Endothelial cell of umbilical vein (primary cell): ENCODE measurements at regions not wholly inside any gene's neighbourhood (a gene's known extent, or its start where the extent isn't known, plus 50 kb on each side); places are given as distances from the start of the nearest gene placed in this dataset.

Source experiments
- BruUV-seq: library from RNA; stranded (reverse); fragments of 400-500 nt; replicated peaks from 2 replicates; lab custom pipeline; 2021; lab: Mats Ljungman, UMichigan
- CTCF ChIA-PET: fragments of 300-600, 350-600 bp; sonication (Branson Sonifier 250); formaldehyde crosslinking; loops from one replicate; lab custom pipeline; 2021; ENCODE audit warnings: antibody characterized with exemption, inconsistent platforms; lab: Charles Lee
- POLR2A ChIA-PET: fragments of 300-600, 350-600 bp; sonication (Branson Sonifier 250); formaldehyde crosslinking; loops from one replicate; lab custom pipeline; 2021; ENCODE audit warnings: antibody characterized with exemption, inconsistent platforms; lab: Charles Lee
- DNase-seq: peaks from one replicate; pipeline ENCODE4 v3.0.0-alpha.2; 2011; ENCODE audit warnings: low read depth, low spot score
- FAIRE-seq: peaks from 2 replicates; lab custom pipeline; 2011; peaks lifted over from hg19 to GRCh38; lab: Jason Lieb, UNC
- H2AFZ ChIP-seq: 2 replicates; pipeline ENCODE4 v1.6.0; 2012; ENCODE audit warnings: low read depth, low read length, control low read depth, inconsistent platforms
- H3K27ac ChIP-seq: 2 replicates; pipeline ENCODE4 v1.5.1; 2011; ENCODE audit warnings: low read depth, mild to moderate bottlenecking, control low read depth, low read length, moderate library complexity; ENCODE audit not compliant: insufficient read depth
- H3K27me3 ChIP-seq, 2 experiments: 2 replicates each; pipeline versions ENCODE4 v1.6.0 to v1.6.1; 2011; ENCODE audit warnings: low read length in 2 of 2, mixed read lengths in 1 of 2; ENCODE audit not compliant: control insufficient read depth in 2 of 2, insufficient read depth in 2 of 2
- H3K36me3 ChIP-seq, 2 experiments: 2 replicates in 1 of 2; 3 replicates in 1 of 2; pipeline ENCODE4 v1.5.1; 2011; ENCODE audit warnings: low read length in 2 of 2, mild to moderate bottlenecking in 1 of 2, moderate library complexity in 1 of 2; ENCODE audit not compliant: control insufficient read depth in 2 of 2, insufficient read depth in 2 of 2; ENCODE audit errors: extremely low read depth in 1 of 2
- H3K4me1 ChIP-seq: 3 replicates; pipeline ENCODE4 v1.5.1; 2011; ENCODE audit warnings: mild to moderate bottlenecking, low read length; ENCODE audit not compliant: control insufficient read depth, insufficient read depth; ENCODE audit errors: extremely low read depth
- H3K4me2 ChIP-seq: 2 replicates; pipeline ENCODE4 v1.6.1; 2011; ENCODE audit warnings: low read length, control low read depth, mixed read lengths; ENCODE audit not compliant: insufficient read depth
- H3K4me3 ChIP-seq, 3 experiments: fragments of 200-600 bp in 1 of 3; sonication (generic), shearing (Covaris generic) in 1 of 3; replicated peaks in 1 of 3; 2 replicates each; pipeline ENCODE4 v1.5.1; 2011 to 2016; ENCODE audit warnings: control low read depth in 3 of 3, low read length in 3 of 3, mild to moderate bottlenecking in 2 of 3, inconsistent platforms in 1 of 3, low read depth in 1 of 3, moderate library complexity in 1 of 3; ENCODE audit not compliant: insufficient read depth in 1 of 3
- H3K79me2 ChIP-seq: 2 replicates; pipeline ENCODE4 v1.6.0; 2012; ENCODE audit warnings: low read length, inconsistent platforms; ENCODE audit not compliant: control insufficient read depth, insufficient read depth
- H3K9ac ChIP-seq: replicated peaks from 2 replicates; pipeline ENCODE3; 2011; ENCODE audit warnings: low read length, control low read depth; ENCODE audit not compliant: insufficient read depth; ENCODE audit errors: extremely low read depth
- H3K9me1 ChIP-seq: replicated peaks from 3 replicates; pipeline ENCODE4 v1.6.0; 2011; ENCODE audit warnings: mild to moderate bottlenecking, low read length; ENCODE audit not compliant: control insufficient read depth, insufficient read depth; ENCODE audit errors: extremely low read depth
- H3K9me3 ChIP-seq: replicated peaks from 2 replicates; pipeline ENCODE4 v1.5.1; 2012; ENCODE audit warnings: low read length, inconsistent platforms; ENCODE audit not compliant: control insufficient read depth, insufficient read depth
- H4K20me1 ChIP-seq: replicated peaks from 2 replicates; pipeline ENCODE3; 2011; ENCODE audit warnings: mild to moderate bottlenecking, low read length; ENCODE audit not compliant: control insufficient read depth, insufficient read depth; ENCODE audit errors: extremely low read depth
- EZH2 ChIP-seq: IDR thresholded peaks from 2 replicates; pipeline ENCODE4 v1.6.1; 2012; ENCODE audit warnings: borderline replicate concordance, low read depth, mild to moderate bottlenecking, moderate library complexity, low read length, inconsistent platforms; ENCODE audit not compliant: severe bottlenecking
- GATA2 ChIP-seq: IDR thresholded peaks from 2 replicates; pipeline ENCODE4 v1.7.0; 2011; ENCODE audit warnings: low read depth, mild to moderate bottlenecking, moderate library complexity, mixed read lengths, low read length; ENCODE audit not compliant: insufficient read length, insufficient read depth
- JUN ChIP-seq: IDR thresholded peaks from 2 replicates; pipeline ENCODE4 v1.6.1; 2011; ENCODE audit warnings: borderline replicate concordance, low read depth; ENCODE audit not compliant: insufficient read length, insufficient read depth
- MAX ChIP-seq: IDR thresholded peaks from 2 replicates; pipeline ENCODE4 v1.6.1; 2011; ENCODE audit not compliant: insufficient read depth, insufficient read length
- dilution Hi-C: fragments of 300-500 bp; cut with MboI; formaldehyde crosslinking; loops from one replicate; pipeline ENCODE4 v1.15.0; 2019; ENCODE audit warnings: low sequenced_read_pairs; ENCODE audit not compliant: extremely low pct_ligation_motif_present
- intact Hi-C: fragments of 100-400 bp; cut with micrococcal nuclease; formaldehyde crosslinking; loops from one replicate; pipeline ENCODE4 v1.10.0; 2022
- TF ChIP-seq, protein P1 (sequence below), 2 donors: IDR thresholded peaks; 1 replicate in 1 of 2; 2 replicates in 1 of 2; pipeline ENCODE4 v1.5.1; 2011; ENCODE audit warnings: low read length in 2 of 2, mild to moderate bottlenecking in 2 of 2, moderate library complexity in 2 of 2, control low read depth in 1 of 2, inconsistent platforms in 1 of 2, low read depth in 1 of 2; ENCODE audit not compliant: insufficient read depth in 1 of 2; ENCODE audit errors: extremely low read depth in 1 of 2

DNA sequence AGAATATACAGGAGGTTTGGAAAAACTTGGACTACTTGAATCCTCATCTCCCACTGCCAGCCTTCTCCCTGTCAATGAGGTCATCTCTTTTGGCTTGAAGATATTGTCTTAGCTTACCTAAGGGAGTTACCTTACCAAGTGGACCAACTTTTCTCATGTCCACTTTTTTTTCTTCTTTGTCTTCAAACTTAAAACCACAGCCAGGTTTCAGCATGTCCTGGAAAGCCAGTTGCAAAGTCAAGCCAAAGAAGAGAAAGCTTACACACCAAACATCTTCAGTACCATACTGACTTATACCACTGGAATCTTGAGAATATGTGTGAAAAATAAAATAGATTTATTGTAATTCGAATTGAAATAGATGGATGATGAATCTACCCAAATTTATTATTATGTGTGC is 520.5 kb downstream of the HTR7 start:
- Histone ChIP-seq H4K20me1 (no peaks in the 10 kb centered on the region), H3K4me2 (no peak overlapping the region), H3K4me1 (no peaks in the 10 kb centered on the region), H3K36me3 (no peaks in the 10 kb centered on the region), H3K27ac (no peak overlapping the region), H3K79me2 (no peaks in the 10 kb centered on the region), H2AFZ (no peak overlapping the region), H3K27me3 (peaks cover 5 to 13% of the 10 kb centered on the region in 2 experiments), H3K9ac (no peak overlapping the region), H3K9me3 (no peaks in the 10 kb centered on the region), H3K4me3 (no peak overlapping the region), H3K9me1 (no peaks in the 10 kb centered on the region)
- dilution Hi-C loops (no loop called here), intact Hi-C loops (no loop called here)
- no peak for FAIRE-seq
- CTCF ChIA-PET, result interaction anchor here (1.4 kb wide), 1 partner anchor 9 kb away, joined by 3 read pairs; no protein-coding TSS in a partner anchor
- no peak for DNase-seq
- TF ChIP-seq, protein P1, sequence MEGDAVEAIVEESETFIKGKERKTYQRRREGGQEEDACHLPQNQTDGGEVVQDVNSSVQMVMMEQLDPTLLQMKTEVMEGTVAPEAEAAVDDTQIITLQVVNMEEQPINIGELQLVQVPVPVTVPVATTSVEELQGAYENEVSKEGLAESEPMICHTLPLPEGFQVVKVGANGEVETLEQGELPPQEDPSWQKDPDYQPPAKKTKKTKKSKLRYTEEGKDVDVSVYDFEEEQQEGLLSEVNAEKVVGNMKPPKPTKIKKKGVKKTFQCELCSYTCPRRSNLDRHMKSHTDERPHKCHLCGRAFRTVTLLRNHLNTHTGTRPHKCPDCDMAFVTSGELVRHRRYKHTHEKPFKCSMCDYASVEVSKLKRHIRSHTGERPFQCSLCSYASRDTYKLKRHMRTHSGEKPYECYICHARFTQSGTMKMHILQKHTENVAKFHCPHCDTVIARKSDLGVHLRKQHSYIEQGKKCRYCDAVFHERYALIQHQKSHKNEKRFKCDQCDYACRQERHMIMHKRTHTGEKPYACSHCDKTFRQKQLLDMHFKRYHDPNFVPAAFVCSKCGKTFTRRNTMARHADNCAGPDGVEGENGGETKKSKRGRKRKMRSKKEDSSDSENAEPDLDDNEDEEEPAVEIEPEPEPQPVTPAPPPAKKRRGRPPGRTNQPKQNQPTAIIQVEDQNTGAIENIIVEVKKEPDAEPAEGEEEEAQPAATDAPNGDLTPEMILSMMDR (IDR thresholded peaks at IDR 0.05; ENCODE audit: extremely low read depth in 1 of 2, insufficient read depth in 1 of 2, low read depth in 1 of 2, low read length in 2 of 2), result no peak
- TF ChIP-seq JUN, result no peak
- TF ChIP-seq EZH2, result no peak
- POLR2A ChIA-PET, result no interaction called here
- BruUV-seq, result no TSS peak

DNA sequence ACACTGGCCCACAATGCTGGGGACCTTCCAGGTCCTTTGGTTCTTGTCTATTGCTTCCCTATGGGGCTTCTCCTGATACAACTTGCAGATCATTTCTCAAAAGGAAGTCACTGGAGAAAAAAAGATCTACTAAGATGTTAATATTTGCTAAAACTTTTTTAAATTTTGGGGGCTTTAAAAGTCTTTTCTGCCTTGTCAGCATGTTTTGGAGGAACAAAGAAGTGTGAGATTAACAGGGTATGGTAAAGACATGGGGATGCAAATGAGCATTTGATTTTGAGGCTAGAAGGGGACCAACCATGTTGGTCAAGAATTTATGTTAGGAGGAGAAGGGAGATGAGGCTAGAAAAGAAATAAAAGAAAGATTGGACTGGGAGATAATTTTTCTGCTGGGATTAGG is 515.4 kb downstream of the HTR7 start:
- no peak overlapping the region for H3K4me2 ChIP-seq
- no peaks in the 10 kb centered on the region for H4K20me1 ChIP-seq
- no peaks in the 10 kb centered on the region for H3K9me1 ChIP-seq
- no TSS peak for BruUV-seq
- no peak overlapping the region for H3K4me3 ChIP-seq
- intact Hi-C loops (no loop called here), dilution Hi-C loops (no loop called here)
- no peaks in the 10 kb centered on the region for H3K4me1 ChIP-seq
- FAIRE-seq, result no peak
- no peak overlapping the region for H3K27ac ChIP-seq
- no peak overlapping the region for H3K9ac ChIP-seq
- no peaks in the 10 kb centered on the region for H3K79me2 ChIP-seq
- TF ChIP-seq, protein P1 (IDR thresholded peaks at IDR 0.05; ENCODE audit: extremely low read depth in 1 of 2, insufficient read depth in 1 of 2, low read depth in 1 of 2, low read length in 2 of 2), result no peak
- TF ChIP-seq MAX (no peak), GATA2 (no peak)
- H3K36me3 ChIP-seq, result no peaks in the 10 kb centered on the region
- H3K27me3 ChIP-seq, result peaks cover 8 to 24% of the 10 kb centered on the region in 2 experiments
- no peak for DNase-seq
- H2AFZ ChIP-seq, result no peak overlapping the region
- CTCF ChIA-PET, result no interaction called here
- POLR2A ChIA-PET, result no interaction called here
- H3K9me3 ChIP-seq, result no peaks in the 10 kb centered on the region
